ENCODE measurements at regions not wholly inside any gene's neighbourhood (a gene's known extent, or its start where the extent isn't known, plus 50 kb on each side); places are given as distances from the start of the nearest gene placed in this dataset.

- Histone ChIP-seq H3K4me3 (no peak overlapping the region), H3K27me3 (peaks cover 0 to 5% (median 0%) of the 10 kb centered on the region in 3 donors), H3K27ac (no peak overlapping the region), H3K4me1 (no peaks in the 10 kb centered on the region), H3K36me3 (no peaks in the 10 kb centered on the region), H3K9me3 (no peaks in the 10 kb centered on the region)
- WGBS, 5 donors = 94 to 97% (median 95%) methylated on average over 1 of the region's 1 CpG
- TF ChIP-seq POLR2AphosphoS5 (IDR thresholded peaks at IDR 0.05) = no peak
- TF ChIP-seq POLR2A (IDR thresholded peaks at IDR 0.05) = no peak
- no peak for TF ChIP-seq CTCF (IDR thresholded peaks at IDR 0.05)
- TF ChIP-seq EP300 (IDR thresholded peaks at IDR 0.05) = no peak
- intact Hi-C loops (cut with DNase I; ENCODE audit: low total_unique reads) = no loop called here
- no peak for DNase-seq
Observed at GRCh38 chr14:30808576-30808975, 65.8 kb upstream of the COCH start.

DNA sequence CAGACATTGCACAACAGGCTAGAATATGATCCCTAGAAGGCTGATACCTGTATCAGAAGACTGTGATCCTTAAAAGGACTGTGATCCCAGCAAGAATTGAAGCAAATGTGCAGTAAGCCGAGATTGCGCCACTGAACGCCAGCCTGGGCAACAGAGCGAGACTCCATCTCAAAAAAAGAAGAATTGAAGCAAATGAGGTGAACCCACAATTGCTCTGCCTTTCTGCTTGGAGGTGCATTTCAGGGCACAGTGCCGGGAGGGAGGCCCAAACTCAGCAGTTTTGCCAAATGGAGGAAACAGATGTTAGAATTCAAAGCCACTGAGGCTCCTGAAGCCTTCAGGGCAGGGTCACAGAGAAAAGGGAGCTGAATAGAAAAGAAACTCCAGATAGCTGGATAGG, 61.1 kb upstream of the COCH start:
- TF ChIP-seq POLR2A (IDR thresholded peaks at IDR 0.05) = no peak
- H3K27ac ChIP-seq = no peak overlapping the region
- DNase-seq = no peak
- WGBS, 5 donors = 82 to 92% (median 89%) methylated on average over 5 of the region's 5 CpGs
- H3K36me3 ChIP-seq = no peaks in the 10 kb centered on the region
- no peak overlapping the region for H3K4me3 ChIP-seq
- intact Hi-C loops (cut with DNase I; ENCODE audit: low total_unique reads) = no loop called here
- H3K9me3 ChIP-seq = no peaks in the 10 kb centered on the region
- peaks cover 0 to 5% (median 0%) of the 10 kb centered on the region in 3 donors for H3K27me3 ChIP-seq
- no peaks in the 10 kb centered on the region for H3K4me1 ChIP-seq

GRCh38 chr14:30820674-30821073, 53.7 kb upstream of the COCH start:
- Histone ChIP-seq H3K4me1 (no peaks in the 10 kb centered on the region), H3K27ac (no peak overlapping the region), H3K9me3 (peaks cover 0 to 11% (median 10%) of the 10 kb centered on the region in 4 donors), H3K27me3 (no peaks in the 10 kb centered on the region), H3K36me3 (no peaks in the 10 kb centered on the region), H3K4me3 (no peak overlapping the region)
- TF ChIP-seq EP300 (IDR thresholded peaks at IDR 0.05) = no peak
- no peak for TF ChIP-seq POLR2AphosphoS5 (IDR thresholded peaks at IDR 0.05)
- no peak for TF ChIP-seq POLR2A (IDR thresholded peaks at IDR 0.05)
- no peak for TF ChIP-seq CTCF (IDR thresholded peaks at IDR 0.05)
- DNase-seq = no peak
- intact Hi-C loops (cut with DNase I; ENCODE audit: low total_unique reads) = no loop called here
- 90 to 94% (median 91%) methylated on average over 4 of the region's 4 CpGs for WGBS, 5 donors

DNA sequence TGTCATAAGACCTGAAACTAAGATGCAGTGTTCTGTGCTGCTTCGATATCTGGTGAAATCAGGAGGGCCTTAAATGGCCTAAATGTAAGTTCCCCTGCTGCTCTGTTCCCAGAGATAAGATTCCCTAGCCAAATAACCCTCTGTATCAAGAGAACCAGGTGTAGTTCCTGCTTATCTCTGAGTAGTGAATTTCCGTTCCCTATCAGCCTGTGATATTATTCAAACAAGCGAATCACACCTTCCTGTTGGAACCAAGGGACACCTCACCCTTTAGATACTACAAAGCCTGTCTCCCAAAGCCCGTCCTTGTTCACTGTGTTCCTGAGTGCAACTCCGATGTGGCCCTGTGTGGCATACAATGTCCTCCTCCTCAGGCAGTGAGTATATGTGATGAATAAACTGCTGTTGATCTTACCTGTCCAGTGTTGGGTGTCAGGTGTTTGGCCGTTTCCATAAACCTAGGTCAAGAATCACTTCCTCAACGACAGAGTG, 52.2 kb upstream of the COCH start:
- Histone ChIP-seq H3K36me3 (no peaks in the 10 kb centered on the region), H3K27ac (no peak overlapping the region), H3K4me1 (no peaks in the 10 kb centered on the region), H3K9me3 (peaks cover 0 to 25% (median 23%) of the 10 kb centered on the region in 4 donors), H3K27me3 (no peaks in the 10 kb centered on the region), H3K4me3 (no peak overlapping the region)
- TF ChIP-seq CTCF (IDR thresholded peaks at IDR 0.05) = no peak
- TF ChIP-seq EP300 (IDR thresholded peaks at IDR 0.05) = no peak
- no peak for TF ChIP-seq POLR2A (IDR thresholded peaks at IDR 0.05)
- peak in 2 of 3 donors; percentile 15 to 32 for TF ChIP-seq POLR2AphosphoS5 (IDR thresholded peaks at IDR 0.05)
- intact Hi-C loops (cut with DNase I; ENCODE audit: low total_unique reads) = no loop called here
- peak in 1 of 2 donors; percentile 4 for DNase-seq
- WGBS, 5 donors = 20 to 50% (median 34%) methylated on average over 7 of the region's 7 CpGs

Small RNAs in the stretch of these regions (small RNA-seq; reads per million reads assigned to genes)
- gene AL049830.2 = 0 reads per million in 4 donors
